GM18526 (cell line): ENCODE measurements at regions not wholly inside any gene's neighbourhood (a gene's known extent, or its start where the extent isn't known, plus 50 kb on each side); places are given as distances from the start of the nearest gene placed in this dataset.

Experiments
- POLR2A ChIP-seq: IDR thresholded peaks from 3 replicates; pipeline ENCODE4 v1.6.1; 2011; ENCODE audit not compliant: insufficient read length; ENCODE audit errors: extremely low read depth

DNA sequence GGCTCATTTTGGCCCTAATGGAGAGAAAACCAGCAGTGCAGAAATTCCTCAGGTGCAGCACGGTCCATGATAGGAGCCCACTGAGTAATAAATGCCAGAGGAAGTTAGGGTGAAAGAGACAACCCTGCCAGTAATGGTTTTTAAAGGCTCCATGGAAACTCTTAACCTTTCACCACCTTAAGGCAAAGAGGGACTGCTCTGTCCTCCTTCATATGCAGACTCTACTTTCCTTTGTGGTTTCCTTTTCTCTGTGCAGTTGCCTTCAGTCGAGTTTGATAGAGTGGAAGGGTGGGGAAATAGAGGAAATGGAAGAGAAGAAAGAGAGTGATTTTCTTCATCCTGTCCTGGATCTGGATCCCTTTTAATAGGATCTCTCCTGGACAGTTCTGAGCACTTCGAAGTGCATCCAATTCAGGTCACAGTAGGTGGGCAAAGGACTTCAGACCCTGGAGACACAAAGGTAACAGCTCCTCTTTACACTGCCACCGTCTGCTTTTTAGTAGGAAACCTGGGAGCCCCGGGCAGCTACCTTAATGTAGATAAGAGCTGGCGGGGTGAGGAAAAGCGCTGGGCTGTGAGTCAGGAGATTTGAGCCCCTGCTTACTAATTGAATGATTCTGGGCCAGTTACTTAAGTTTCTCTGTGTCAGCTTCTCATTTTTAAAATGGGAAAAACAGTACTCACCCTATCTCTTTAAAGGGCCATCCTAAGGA lies 294.8 kb downstream of the KCNRG start:
- no peak for TF ChIP-seq POLR2A

DNA sequence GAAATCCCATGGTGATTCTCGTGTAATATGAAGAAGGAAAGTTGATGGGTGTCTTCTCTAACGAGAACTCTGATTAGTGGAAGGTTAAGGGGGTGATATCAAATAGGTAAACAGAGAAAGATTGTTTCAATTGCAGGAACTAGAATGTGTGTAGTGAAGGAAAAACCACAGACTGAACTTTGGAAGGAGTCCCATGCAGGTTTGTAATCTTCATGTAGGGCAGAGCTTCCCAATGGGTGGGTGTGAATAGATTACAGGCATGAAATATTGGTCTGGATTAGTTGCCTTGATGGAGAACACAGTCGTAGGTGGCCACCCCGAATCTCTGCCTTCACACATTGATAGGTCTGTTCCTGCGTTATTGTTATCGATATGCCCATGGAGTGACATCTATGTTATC lies 295.5 kb downstream of the KCNRG start:
- TF ChIP-seq POLR2A, result no peak

DNA sequence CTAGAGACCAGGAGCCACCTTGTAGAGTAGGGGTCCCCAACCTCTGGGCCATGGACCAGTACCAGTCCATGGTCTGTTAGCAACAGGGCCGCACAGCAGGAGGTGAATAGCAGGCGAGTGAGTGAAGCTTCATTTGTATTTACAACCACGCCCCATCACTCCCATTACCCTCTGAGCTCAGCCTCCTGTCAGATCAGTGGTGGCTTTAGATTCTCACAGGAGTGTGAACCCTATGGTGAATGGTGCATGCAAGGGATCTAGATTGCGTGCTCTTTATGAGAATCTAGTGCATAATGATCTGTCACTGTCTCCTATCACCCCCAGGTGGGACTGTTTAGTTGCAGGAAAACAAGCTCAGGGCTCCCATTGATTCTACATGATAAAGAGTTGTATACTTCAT lies 303.6 kb downstream of the KCNRG start:
- no peak for TF ChIP-seq POLR2A

DNA sequence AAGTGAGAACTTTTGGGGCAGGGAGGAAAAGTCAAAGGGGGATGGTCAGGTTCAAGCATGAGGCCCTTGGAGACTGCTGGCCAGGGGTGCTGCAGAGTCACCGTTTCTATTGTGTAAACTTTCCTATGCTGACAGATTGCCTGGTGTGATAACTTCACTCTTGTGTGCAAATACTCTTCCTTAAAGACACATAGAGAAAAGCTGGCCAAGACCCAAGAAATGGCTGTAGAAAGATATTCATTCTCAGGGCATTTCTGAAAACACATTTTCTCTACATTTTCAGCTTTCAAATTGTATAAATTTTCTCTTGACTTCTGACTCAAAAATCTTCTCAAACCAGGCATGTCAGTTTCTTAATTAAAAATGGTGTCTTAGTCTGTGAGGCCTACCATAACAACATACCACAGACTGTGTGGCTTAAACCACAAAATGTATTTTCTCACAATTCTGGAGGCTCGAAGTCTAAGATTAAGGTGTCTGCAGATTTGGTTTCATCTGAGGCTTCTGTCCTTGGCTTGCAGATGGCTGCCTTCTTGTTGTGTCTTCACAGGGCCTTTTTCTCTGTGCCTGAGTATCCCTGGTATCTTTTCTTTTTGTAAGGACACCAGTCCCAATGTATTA lies 304.5 kb downstream of the KCNRG start:
- no peak for TF ChIP-seq POLR2A

DNA sequence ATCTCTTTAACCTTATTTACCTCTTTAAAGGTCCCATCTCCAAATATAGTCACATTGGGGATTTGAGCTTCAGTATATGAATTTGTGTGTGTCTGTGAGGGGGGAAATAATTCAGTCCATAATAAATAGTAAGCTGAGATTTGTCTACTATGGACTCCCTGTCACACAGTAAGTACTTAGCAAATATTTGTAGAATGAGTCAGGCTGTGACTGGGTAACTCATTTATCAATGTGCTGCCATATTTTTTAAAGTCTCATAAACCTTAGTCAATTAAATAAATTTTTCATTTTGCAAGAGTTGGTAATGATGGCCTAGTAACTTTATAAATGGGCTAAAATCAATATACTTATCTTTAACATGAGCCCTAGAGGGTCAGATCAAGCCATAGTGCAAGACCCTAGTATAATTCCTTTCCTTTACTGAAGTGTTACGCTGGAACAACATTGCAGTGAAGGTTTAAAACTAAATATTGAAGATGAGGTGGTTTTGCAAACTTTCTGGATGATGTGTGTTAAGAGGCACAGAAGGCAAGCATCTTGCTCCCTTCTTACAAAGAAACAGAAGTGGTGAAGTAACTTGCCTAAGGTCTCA lies 305.1 kb downstream of the KCNRG start:
- TF ChIP-seq POLR2A, result no peak

DNA sequence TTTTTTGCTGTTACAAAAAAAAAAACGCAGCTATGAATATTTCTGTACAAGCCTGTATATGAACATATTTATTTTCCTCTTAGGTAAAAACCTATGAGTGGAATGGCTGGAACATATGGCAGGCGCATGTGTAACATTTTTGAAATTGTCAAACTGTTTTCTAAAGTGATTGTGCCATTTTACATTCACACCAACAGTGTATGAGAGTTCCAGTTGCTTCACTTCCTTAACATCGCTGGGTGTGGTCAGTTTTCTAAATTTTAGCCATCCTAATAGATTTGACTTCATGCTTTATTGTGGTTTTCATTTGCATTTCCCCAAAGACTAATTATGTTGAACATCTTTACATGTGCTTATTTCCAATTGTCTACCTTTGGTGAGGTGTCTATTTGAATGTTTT lies 306.8 kb downstream of the KCNRG start:
- TF ChIP-seq POLR2A, result no peak

DNA sequence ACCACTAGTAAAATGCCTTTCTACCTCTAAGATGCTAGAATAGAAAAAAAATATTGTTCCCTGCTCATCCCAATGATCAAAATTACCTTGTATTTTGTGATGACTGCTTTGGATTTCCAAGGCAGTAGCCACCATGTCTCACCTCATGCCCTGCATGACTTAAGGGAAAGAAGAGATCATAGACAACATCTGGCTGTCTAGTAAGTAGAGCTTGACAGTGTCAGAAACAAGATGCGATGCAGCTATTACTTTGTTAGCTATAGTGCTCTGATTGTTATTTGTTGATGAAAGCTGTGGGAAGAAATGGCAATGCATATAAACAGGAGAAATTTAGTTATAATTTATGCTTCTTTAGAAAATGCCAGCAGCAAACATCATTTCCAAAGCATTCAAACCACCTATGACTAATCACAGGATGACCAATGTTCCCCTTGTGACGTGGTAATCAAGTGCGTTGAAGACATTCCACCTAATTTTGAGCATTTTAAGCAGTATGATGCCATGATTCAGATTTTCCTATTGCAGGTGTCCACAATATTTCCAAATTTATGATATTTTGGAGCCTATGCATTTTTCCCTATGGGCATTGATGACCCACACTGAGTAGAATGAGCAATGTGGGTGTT lies 308.3 kb downstream of the KCNRG start:
- TF ChIP-seq POLR2A, result no peak

DNA sequence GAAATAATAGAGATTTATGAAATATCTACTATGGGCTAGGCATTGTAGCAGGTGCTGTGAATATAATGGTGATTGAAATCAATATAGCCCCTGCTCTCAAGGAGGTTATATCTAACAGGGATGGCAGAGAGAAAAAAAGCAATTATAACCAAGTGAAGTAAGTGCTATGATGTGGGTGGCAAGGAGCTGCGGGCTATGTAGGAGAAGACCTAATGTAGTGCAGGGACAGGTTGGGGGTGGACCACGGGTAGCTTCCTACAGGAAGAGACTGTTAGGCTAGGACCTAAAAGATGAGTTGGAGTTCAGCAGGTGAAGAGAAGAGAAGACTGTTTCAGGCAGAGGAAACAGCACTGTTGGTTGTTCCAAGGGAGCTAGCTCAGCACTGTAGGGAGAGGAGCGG lies 311.0 kb downstream of the KCNRG start:
- TF ChIP-seq POLR2A, result no peak

DNA sequence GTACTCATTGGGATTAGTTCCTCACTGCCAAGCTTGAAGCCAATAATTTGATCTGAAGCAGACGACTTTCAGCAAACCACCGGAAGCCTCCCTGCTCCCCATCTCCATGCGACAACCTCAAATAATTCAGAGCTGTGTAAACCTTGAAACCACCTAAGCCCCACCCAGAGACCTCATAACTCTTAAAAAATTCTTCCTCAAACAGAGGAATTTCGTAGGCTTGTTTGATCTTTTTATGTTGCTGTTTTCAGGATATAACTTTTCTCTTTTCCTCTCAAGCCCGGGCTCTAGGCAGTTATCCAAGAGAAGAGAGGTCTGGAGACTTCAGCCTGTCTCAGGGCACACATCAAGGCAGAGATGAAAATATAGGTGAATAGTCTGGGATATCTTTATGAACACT lies 311.6 kb downstream of the KCNRG start:
- no peak for TF ChIP-seq POLR2A

DNA sequence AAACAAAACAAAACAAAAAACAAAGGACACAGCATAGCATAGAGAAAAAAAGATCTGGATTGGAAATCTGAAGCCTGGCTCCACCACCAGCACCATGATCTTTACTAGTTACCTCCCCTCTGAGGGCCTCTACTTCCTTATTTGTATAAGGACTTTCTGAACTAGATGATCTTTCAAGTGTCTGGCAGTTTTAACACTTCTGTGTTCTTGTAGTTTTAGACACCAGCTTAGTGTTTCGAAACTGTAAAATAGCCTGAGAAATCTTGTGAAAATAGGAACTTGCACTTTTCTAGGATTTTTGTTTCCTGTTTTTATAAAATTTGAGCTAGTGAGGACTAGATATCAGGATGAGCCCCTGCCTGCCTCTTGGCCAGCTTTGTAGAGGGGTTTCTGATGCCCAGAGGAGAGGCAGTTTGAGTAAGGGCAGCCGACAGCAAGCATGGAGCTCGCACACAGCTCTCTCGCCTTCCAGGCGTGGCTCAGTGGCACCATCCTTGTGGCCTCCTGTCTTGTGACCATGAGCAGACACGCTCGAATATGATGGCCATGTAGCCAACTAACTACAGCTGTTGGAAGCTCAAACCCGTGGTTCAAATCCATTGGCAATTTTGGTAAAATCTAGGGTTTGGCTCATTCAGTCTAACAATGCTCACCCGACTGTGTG lies 319.0 kb downstream of the KCNRG start:
- TF ChIP-seq POLR2A, result no peak

DNA sequence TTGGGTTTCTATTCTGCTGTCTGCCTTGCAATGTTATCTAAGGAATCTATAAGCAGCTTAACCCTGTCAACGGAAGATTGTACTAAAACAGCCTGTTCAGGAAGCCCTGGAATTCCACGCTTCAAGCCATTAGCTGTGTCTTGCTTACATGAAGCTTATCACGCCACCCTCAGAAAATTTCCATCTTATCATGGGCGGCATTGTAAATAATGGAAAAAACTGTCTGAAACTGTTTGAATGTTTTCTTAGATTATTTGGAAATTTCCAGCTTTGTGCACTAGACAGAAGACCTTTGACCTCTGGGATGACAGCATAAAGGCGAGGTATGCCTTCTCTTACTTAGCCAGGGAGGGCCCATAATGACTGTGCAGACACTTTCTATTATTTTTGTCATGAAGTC lies 319.7 kb downstream of the KCNRG start:
- TF ChIP-seq POLR2A, result no peak

DNA sequence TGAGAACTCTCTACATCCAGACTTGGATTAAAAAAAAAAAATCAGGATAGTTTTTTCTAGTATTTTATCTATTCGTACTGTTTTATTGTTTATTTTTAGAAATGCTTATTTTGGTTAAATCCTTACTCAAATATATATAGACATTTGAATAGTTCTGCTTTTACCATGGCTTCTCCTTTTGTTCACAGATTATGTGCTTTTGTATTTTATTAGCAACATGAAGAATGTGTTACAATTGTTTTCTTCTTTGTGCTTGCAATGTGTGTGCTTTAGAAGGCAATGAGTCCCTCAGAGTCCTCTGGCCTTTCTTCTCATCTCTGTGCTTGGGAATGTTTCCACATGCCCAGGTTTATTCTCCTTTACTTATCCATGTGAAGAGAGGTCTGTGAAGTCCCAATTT lies 324.0 kb downstream of the KCNRG start:
- TF ChIP-seq POLR2A, result no peak

DNA sequence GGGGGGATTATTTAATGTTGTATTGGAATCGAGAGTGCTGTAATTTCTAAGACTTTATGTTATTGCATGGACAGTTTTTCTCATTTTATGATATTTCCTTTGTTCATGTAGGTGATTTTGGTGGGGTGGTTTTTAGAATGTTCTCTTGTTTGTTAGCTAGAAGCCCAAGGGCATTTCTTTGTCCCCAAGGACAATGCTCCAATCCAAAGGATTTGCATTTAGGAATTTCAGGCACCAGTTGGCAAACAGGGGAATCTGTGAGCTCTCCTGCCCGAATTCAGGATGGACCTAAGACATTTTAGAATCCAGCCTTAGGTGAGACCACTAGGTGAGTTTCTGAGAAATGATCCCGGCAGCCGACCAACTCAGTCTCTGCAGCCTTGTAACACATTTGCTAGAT lies 324.9 kb downstream of the KCNRG start:
- TF ChIP-seq POLR2A, result no peak

DNA sequence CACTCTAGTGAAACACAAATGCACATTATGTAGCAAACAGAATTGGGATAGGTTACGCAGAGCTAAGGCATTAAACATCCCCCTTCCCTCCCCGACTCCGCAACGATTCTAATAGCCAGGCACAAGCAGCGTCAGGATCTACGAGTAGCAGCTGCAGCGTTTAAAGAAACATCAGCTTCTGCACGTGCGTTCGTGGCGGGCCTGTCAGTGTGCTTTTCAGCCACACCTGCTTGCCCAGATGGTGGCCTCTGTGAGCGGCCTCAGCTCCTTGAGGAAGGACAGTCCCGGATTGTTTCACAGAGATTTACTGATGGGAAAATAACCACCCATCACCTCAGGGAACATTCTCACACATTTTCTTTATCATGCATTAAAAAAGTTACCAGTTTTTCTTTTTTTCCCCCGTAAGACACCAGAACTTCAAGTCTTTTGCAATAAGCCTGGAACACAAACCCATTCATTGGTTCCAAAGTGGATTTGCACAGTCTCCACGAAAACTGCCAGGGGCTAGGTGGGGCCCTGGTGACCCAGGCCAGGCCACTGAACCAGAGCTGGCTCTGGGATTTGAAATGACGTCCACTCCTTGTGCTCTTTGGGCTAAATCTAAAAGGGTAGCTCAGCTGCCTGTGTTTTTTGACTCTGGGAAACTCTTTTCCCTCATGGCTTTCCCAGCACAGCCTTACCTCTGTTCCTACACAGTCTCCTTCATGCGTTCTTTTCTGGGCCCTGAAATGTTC lies 325.5 kb downstream of the KCNRG start:
- TF ChIP-seq POLR2A, result no peak

DNA sequence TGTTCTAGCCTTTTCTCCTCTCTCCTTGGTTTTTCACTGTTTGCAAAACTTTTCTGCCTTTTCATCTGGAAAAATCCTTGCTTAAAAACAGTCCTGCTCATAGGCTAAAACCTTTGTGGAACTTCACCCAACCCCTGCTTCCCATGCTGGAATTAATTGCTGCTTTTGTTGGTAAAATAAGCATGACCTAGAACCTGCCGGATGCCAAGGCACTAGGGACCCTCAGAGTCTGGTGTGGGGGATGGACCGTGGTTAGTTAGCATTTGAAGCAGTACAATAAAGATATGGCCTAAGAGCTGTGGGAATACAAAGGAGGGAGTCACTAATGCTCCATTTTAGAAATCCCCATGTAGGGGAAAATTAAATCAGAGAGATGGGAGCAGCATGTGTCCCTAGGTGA lies 326.3 kb downstream of the KCNRG start:
- no peak for TF ChIP-seq POLR2A
